Tibial artery (tissue), 4 donors: ENCODE measurements at regions not wholly inside any gene's neighbourhood (a gene's known extent, or its start where the extent isn't known, plus 50 kb on each side); places are given as distances from the start of the nearest gene placed in this dataset.

Experiments used
- DNase-seq, 2 donors: peaks; one replicate each; pipeline ENCODE4 v3.0.0-alpha.2; 2019
- H3K27ac ChIP-seq, 2 donors: fragments of 200-600 bp; sonication (generic) in 1 of 2; 1 replicate in 1 of 2; 2 replicates in 1 of 2; pipeline ENCODE4 v1.5.1; 2018 to 2019; ENCODE audit warnings: mild to moderate bottlenecking in 1 of 2
- H3K27me3 ChIP-seq, 2 donors: fragments of 200-600 bp; sonication (generic) in 1 of 2; one replicate each; pipeline versions ENCODE4 v1.5.1 to v1.6.0; 2016 to 2019
- H3K36me3 ChIP-seq, 3 donors: fragments of 200-600 bp; sonication (generic) in 2 of 3; one replicate each; pipeline ENCODE4 v1.5.1; 2016 to 2019; ENCODE audit warnings: mild to moderate bottlenecking in 2 of 3
- H3K4me1 ChIP-seq, 4 donors: fragments of 200-600 bp; sonication (generic) in 2 of 4; 1 replicate in 3 of 4; 2 replicates in 1 of 4; pipeline ENCODE4 v1.5.1; 2016 to 2019
- H3K4me3 ChIP-seq, 2 donors: fragments of 200-600 bp; sonication (generic) in 1 of 2; 1 replicate in 1 of 2; 2 replicates in 1 of 2; pipeline ENCODE4 v1.5.1; 2018 to 2019; ENCODE audit warnings: mild to moderate bottlenecking in 2 of 2
- H3K9me3 ChIP-seq, 3 donors: fragments of 200-600 bp; sonication (generic) in 1 of 3; one replicate each; pipeline ENCODE4 v1.5.1; 2016 to 2019
- intact Hi-C: fragments of 100-400 bp; cut with DNase I; formaldehyde crosslinking; loops from one replicate; pipeline ENCODE4 v1.15.0; 2023; ENCODE audit warnings: low total_unique reads
- TF ChIP-seq, protein P1 (sequence below), 2 experiments: fragments of 200-600 bp in 1 of 2; fragments of 450-650 bp in 1 of 2; IDR thresholded peaks; one replicate each; pipeline ENCODE4 v1.5.1; 2017 to 2019; ENCODE audit warnings: antibody characterized with exemption in 2 of 2, mild to moderate bottlenecking in 1 of 2, moderate library complexity in 1 of 2

DNA sequence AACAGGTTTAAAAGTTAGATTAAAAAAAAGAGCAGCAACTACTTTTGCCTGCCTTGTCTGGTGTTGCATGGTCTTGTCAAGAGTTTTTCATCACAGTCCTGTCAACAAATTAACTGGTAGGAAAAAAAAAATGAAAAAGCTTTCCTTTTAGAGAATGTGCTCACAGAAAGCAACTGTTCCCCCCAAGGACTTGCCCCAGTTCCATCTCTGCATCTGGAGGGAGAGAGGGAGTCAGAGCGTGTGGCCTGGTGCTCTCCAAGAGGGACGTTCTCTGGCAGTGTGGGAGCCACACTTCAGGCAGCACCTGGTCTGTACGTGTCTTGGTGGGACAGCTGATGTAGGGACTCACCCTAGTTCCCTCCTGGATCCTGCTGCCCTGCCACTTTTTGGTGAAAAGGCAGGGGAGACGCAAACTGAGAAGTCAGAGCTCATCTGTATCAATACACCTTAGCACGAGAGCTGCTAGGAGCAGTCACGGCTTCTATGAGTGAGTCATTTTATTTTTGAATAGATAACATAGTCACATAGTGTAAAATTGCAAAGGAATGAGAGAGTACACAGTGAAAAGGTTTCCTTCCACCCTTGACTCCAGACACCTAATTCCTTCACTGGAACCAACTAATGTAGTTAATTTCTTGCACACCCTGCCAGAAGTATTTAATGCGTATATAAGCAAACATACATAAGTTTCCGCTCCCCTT lies 172.5 kb upstream of the MGAT5 start:
- no peaks in the 10 kb centered on the region for H3K4me1 ChIP-seq
- H3K27me3 ChIP-seq, result no peaks in the 10 kb centered on the region
- no peak for DNase-seq
- H3K27ac ChIP-seq, result no peak overlapping the region
- no peak overlapping the region for H3K4me3 ChIP-seq
- H3K9me3 ChIP-seq, result no peaks in the 10 kb centered on the region
- TF ChIP-seq, protein P1, sequence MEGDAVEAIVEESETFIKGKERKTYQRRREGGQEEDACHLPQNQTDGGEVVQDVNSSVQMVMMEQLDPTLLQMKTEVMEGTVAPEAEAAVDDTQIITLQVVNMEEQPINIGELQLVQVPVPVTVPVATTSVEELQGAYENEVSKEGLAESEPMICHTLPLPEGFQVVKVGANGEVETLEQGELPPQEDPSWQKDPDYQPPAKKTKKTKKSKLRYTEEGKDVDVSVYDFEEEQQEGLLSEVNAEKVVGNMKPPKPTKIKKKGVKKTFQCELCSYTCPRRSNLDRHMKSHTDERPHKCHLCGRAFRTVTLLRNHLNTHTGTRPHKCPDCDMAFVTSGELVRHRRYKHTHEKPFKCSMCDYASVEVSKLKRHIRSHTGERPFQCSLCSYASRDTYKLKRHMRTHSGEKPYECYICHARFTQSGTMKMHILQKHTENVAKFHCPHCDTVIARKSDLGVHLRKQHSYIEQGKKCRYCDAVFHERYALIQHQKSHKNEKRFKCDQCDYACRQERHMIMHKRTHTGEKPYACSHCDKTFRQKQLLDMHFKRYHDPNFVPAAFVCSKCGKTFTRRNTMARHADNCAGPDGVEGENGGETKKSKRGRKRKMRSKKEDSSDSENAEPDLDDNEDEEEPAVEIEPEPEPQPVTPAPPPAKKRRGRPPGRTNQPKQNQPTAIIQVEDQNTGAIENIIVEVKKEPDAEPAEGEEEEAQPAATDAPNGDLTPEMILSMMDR (IDR thresholded peaks at IDR 0.05), result no peak
- no peaks in the 10 kb centered on the region for H3K36me3 ChIP-seq
- intact Hi-C loops, result no loop called here

DNA sequence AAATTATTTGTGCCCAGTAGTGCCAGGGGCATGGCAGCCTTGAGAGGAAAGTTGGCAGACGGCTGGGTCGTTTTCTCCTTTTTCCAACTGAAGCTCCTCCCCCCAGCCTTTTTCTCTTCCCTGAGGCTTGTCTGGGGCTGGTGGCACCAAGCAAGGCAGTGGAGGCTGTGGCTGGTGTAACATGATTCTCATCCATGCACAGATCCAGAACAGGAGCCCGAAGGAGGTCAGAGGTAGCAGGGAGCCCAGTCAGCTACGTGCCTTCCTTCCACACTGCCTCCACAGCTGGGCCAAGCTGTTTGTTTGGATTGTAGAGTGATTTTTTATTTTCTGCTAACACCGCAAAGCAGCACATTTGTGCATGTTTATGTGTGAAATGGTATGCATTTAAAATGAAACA lies 170.3 kb upstream of the MGAT5 start:
- TF ChIP-seq, protein P1 (IDR thresholded peaks at IDR 0.05), result no peak
- H3K9me3 ChIP-seq, result no peaks in the 10 kb centered on the region
- no peak overlapping the region for H3K4me3 ChIP-seq
- no peaks in the 10 kb centered on the region for H3K4me1 ChIP-seq
- H3K27me3 ChIP-seq, result no peaks in the 10 kb centered on the region
- intact Hi-C loops, result no loop called here
- no peak overlapping the region for H3K27ac ChIP-seq
- no peak for DNase-seq
- H3K36me3 ChIP-seq, result no peaks in the 10 kb centered on the region

DNA sequence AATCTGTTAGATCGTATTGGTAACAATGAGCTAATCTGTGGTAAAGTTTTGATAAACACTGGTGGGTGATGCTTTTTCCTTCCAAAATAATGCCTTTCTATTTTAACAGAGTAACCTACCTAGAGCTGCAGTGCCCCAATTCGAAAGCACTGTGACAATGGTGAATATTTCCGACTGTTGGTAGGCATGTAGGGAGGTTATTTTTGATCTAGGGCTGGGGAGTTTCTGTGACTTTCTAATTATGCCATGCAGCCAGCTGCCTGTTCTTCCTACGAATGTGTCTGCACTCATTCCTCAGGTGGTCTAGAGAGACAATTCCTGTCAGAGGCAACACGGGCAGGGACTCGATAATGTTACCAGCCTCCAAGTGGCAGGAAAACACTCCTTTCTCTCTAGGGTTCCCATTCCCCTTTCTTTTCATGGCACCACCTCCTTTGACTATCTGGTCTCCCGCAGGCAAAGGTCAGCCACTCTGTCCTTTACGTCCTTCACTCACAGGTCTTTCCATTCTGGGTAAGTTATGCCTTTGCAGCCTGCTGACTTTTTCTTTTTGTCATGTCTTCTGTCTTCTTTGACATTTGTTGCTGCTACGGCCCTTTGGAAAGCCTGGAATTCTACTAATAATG lies 167.2 kb upstream of the MGAT5 start:
- H3K27ac ChIP-seq, result no peak overlapping the region
- H3K9me3 ChIP-seq, result no peaks in the 10 kb centered on the region
- no peaks in the 10 kb centered on the region for H3K27me3 ChIP-seq
- no peak for DNase-seq
- no peak overlapping the region for H3K4me3 ChIP-seq
- no peaks in the 10 kb centered on the region for H3K36me3 ChIP-seq
- intact Hi-C loops, result no loop called here
- no peaks in the 10 kb centered on the region for H3K4me1 ChIP-seq
- TF ChIP-seq, protein P1 (IDR thresholded peaks at IDR 0.05), result no peak

DNA sequence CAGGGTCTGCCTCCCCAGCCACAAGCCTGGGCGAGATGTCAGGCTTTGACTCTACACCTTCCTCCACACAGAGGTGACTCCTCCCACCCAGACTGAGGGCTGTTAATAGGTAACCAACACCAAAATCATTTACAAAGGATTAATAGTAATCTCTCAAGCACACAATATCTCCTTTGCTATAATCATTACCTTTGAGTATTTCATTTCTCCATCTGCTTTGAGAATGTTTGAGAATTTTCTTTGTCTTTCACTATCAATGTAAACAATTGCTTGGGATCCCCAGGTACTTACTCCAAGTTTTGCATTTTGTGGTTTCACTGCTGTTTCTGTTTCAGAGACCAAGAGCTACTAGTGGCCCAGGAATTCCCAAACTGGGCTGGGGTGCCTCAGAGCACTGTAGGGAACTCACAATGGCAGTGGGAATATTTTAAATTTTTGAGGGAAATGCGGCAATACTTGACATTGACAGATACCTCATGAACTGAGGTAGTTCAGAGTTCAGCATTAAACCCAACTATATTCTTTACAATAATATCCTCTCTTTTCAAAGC lies 166.4 kb upstream of the MGAT5 start:
- intact Hi-C loops, result no loop called here
- Histone ChIP-seq H3K36me3 (no peaks in the 10 kb centered on the region), H3K27ac (no peak overlapping the region), H3K9me3 (no peaks in the 10 kb centered on the region), H3K27me3 (no peaks in the 10 kb centered on the region), H3K4me1 (no peaks in the 10 kb centered on the region), H3K4me3 (no peak overlapping the region)
- no peak for DNase-seq
- TF ChIP-seq, protein P1 (IDR thresholded peaks at IDR 0.05), result no peak

DNA sequence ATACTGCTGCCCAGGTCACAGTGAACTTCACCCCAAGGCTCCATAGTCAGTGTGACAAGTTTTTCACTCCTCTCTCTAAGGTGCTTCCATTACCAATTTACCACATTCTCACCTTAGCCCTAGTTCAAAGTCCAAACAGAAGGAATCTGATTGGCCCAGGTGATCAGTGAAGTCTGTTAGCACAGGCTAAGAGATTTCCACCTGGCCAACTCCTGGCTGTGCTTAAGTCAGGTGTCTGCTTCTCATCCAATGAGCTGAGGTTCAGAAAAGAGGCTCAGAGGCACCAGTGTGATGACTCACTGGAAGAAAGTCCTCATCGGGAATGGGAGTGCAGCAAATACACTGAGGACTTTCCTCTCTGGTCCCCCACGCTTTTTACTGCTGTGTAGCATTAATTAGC lies 164.4 kb upstream of the MGAT5 start:
- no peak overlapping the region for H3K27ac ChIP-seq
- H3K4me3 ChIP-seq, result no peak overlapping the region
- H3K36me3 ChIP-seq, result no peaks in the 10 kb centered on the region
- H3K9me3 ChIP-seq, result no peaks in the 10 kb centered on the region
- intact Hi-C loops, result no loop called here
- H3K4me1 ChIP-seq, result no peaks in the 10 kb centered on the region
- TF ChIP-seq, protein P1 (IDR thresholded peaks at IDR 0.05), result no peak
- no peaks in the 10 kb centered on the region for H3K27me3 ChIP-seq
- no peak for DNase-seq
